ENCODE measurements at regions not wholly inside any gene's neighbourhood (a gene's known extent, or its start where the extent isn't known, plus 50 kb on each side); places are given as distances from the start of the nearest gene placed in this dataset.

- no peak for TF ChIP-seq CTCF (IDR thresholded peaks at IDR 0.05)
- no peak for TF ChIP-seq EZH2 (IDR thresholded peaks at IDR 0.05; ENCODE audit: borderline replicate concordance, insufficient read depth, low read depth, low read length, poor library complexity, severe bottlenecking)
Measured at GRCh38 chr7:25383402-25383801, 155.1 kb upstream of the NPVF start.
